ENCODE measurements at regions not wholly inside any gene's neighbourhood (a gene's known extent, or its start where the extent isn't known, plus 50 kb on each side); places are given as distances from the start of the nearest gene placed in this dataset.

DNA sequence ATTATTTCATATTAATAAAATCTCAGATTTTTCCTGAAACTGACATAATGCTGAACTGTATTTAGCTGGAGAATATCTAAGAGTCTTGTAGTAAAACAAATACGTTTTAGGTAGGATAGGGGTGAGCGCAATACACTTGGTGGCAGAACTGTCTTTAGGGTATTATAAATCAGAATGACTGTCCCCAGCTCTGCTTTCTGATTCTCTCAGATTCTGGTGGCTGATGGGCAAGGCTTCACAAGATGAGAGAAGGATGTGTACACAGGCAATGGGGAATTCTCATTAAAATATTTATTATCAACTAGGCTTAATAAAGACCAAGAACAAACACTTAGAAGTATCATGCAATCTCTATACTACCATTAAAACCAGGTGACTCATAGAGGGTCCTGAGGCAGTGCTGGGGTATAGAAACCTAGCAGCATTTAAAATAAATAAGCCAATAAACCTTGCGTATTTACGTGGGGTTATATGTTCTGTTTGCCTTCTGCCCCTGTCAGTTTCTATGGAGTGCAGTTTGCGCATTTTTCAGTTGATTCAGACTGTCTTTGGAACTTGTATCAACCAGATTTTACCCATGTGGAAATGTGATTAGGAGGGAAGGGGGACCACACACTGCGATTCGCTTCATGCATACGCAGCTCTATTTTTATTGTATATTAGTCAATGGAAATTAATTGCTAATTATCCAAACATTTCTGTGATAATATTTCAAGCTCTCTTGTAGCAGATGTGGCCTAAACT, 1150.7 kb upstream of the WWC1 start:
- no peak for DNase-seq (ENCODE audit: low spot score)

DNA sequence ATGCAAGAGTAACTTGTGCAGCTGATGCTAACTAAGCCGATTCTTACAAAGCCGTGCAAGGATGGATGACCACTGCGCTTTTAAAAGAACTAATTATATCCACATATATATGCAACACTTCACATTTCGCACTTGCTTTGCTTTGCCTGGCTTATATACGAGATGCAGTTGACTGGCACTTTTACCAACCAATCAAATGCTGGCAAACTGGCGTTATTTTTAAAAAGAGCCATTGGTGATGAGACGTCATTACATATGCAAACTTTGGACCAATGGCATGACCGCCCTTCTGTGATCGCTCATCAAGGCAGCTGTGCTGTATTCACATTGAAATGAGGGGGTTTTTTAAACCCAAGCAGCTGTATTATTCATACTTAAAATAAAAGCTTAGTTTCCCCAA, 1147.7 kb upstream of the WWC1 start:
- DNase-seq (ENCODE audit: low spot score) = no peak

DNA sequence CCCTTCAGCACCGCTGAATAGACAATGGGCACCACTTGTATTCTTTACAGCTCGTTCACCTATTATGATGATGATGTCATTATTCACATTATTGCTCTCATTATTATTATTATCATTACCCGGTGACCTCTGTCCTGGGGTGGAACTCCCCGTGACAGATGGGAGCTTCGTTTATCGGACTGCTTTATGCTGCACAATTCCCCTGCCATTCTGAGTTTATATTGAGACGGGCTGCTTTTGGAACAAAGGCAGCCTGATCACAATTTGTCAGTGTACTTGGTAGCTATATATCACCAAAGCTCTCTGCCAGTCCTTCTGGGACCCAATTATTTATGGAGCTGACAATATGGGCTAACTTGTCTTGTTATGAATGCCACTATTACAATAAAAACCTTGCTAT, 1145.6 kb upstream of the WWC1 start:
- DNase-seq (ENCODE audit: low spot score) = no peak

DNA sequence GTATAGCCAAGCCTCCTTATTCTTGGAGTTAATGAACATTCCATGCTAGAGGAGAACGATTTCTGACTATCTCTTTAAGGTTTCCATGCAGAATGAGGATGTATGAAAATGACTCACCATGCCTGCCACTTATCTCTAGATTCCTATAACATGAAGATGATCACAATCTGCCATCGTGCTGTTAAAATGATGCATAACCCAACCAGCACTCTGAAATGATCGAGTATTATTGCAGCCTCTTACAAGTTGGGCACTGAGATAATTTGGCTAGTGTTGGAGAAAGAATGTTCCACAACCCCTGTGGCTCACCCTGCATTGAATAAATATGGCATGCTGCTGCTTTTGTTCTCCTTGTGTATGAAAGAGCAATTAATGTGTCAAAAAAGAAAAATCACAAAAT, 1143.6 kb upstream of the WWC1 start:
- DNase-seq (ENCODE audit: low spot score) = no peak

DNA sequence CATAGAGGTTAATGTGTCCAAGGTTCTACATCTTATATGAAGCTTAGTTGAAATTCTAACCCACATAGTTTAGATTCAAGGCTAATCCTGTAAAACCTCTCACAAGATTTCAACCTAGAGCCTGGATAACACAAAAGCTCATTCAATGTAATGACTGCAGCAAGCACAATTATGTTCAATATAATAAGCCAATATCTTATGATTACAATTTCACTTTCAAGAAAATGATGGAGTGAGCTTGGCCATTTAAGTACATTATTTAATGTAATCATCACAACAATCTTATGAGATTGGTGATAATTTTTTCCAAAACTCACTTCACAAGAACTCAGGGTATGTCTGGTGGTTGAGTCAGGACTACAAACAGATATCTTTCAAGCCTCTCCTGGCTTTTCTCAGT, 1140.8 kb upstream of the WWC1 start:
- DNase-seq (ENCODE audit: low spot score) = no peak

DNA sequence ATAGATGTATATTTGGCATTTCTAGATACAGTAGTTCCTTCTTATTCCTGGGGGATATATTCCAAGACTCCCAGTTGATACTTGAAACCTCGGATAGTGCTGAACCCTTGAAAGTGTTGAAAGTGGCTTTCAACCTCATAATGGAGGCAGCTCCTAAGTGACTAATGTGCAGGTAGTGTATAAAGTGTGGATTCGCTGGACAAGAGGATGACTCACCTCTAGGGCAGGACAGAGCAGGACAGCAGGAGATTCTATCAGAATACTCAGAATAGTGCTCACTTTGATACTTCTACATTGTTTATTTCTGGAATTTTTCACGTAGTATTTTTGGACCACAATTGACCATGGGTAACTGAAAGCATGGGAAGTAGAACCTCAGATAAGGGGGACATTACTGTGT, 1138.9 kb upstream of the WWC1 start:
- DNase-seq (ENCODE audit: low spot score) = no peak

DNA sequence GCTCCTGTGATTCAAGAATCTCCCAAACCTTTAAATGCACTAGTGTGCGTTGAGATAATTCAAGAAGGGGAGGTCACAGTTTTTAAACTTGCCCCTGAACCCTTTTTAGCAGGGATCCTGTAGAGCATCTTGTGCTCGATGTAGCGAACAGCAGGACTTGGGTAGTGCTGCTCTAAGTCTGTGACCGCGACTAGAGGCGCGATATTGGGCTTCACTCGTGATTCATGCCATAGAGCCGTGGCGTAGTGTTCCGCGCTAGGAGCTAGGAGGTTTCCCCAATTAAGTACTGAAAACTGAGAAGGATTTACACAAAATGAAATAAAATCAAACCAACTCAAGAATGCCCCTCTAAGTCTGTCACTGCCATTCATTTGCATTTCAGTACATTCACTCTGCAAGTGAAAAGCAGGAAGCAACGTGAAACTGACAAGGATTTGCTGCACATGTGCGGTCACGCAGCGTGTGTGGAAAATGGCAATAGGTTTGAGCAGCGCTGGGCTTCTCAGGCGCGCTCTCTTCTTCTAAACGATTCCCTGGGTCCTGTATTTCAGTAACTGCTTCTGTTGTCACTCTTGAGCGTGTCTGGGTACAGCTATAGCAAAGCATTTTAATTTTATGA, 1135.9 kb upstream of the WWC1 start:
- DNase-seq (ENCODE audit: low spot score) = no peak

DNA sequence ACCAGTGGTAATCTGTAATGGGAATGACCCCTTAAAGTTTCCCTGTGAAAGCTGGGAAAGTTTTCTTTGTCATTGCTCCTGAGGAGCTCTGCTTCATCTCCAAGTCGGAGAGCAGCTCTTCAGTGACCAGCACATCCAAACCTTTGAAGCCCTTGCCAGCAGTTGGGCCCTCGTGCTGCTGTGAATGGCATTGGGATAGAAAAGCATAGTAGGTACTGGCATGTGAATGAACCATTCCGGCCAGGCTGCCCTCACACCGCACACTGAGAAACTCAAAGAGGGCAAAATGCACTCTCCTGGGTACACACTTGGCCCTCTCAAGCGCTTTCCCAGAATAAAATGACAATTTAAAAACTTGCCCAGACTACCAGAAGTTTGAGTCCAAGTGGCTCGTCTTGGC, 1135.0 kb upstream of the WWC1 start:
- DNase-seq (ENCODE audit: low spot score) = no peak

DNA sequence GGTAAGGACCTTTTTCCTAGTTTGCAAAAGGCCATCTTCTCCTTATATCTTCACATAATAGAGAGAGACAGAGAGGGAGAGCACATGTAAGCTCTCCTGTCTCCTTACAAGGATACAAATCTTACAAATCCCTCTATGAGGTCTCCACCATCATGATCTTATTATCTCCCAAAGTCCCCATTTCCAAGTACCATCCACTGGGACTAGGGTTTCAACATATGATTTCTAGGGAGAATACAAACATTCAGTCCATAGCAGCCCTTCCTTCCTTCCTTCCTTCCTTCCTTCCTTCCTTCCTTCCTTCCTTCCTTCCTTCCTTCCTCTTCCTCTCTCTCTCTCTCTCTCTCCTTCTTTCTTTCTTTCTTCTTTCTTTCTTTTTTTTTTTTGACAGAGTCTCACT, 1132.9 kb upstream of the WWC1 start:
- DNase-seq (ENCODE audit: low spot score) = no peak

DNA sequence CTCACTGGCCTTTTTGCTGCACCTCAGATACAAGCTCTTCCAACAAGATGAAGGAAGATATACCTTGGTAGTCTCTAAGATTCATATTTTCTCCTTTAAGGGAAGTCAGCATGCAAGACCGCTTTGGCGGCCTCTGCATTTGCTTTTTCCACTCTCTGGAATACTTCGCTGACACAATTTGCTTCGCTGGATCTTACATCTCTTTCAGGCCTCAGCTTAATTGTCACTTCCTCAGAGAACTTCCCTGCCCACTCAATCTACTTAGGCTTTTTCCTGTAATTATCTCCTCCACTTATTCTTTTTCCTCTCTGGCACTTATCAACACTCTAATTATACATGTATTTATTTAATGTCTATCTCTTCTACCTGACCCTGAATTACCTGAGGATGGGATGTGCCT, 1131.1 kb upstream of the WWC1 start:
- no peak for DNase-seq (ENCODE audit: low spot score)

DNA sequence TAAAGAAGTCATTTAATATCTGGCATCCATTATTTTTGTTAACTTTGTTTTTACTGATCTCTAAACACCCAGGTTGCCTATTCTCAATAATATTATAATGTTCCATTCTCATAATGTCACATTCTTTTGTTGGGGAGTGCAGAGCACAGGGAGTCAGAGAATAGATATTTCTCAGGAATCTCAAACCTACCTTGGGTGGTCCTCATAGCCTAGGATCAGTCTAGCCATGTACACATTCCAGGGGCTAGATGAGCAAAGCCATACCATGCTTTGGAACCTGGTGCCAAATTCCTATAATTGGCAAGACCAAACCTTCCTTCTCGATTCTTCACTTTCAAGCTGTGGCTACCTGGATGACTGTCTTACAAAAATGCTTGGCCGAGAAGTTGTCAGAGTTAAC, 1124.7 kb upstream of the WWC1 start:
- DNase-seq (ENCODE audit: low spot score) = no peak

DNA sequence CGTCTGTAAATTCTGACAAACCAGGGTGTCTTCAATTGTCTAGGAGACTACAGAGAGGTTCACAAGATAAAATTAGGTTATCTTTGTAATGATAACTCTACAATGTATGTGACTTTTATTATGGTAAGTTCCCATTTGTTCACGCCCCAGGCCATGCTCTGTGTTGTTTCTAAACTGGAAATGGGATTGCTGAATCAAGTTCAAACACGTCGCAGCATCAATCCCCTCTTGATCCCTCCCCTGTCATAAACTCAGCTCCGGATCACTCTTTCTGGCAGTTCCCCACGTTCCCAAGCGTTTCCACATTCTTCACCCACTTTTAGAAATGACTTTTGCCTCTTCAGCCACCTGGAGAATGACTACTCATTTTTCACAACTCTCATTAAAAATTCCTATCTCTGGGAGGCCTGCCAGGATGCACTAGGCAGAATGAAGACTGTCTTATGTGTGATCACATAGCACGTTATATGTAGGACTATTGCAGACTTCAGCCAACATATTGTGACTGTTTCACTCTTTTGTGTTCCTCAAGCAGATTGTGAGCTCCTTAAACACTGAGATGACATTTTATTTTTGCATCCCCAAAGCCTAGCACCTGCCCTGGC, 1124.2 kb upstream of the WWC1 start:
- peak; percentile 2 for DNase-seq (ENCODE audit: low spot score)

DNA sequence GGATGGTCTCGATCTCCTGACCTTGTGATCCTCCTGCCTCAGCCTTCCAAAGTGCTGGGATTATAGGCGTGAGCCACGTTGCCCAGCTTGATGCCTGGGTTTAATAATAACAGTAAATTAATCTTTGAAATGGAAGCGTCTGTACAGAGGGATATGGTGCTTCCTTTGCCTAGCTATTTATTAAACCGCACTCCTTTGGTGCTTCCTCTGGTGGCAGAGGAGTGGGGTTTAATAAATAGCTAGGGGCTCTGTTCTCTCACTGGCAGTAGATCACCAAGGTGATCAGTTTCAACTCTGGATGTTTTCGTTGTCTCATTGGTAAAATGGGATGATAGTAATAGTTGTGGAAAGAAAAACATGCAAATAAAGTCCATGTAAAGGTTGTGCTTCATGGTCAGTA, 1122.5 kb upstream of the WWC1 start:
- DNase-seq (ENCODE audit: low spot score) = no peak

DNA sequence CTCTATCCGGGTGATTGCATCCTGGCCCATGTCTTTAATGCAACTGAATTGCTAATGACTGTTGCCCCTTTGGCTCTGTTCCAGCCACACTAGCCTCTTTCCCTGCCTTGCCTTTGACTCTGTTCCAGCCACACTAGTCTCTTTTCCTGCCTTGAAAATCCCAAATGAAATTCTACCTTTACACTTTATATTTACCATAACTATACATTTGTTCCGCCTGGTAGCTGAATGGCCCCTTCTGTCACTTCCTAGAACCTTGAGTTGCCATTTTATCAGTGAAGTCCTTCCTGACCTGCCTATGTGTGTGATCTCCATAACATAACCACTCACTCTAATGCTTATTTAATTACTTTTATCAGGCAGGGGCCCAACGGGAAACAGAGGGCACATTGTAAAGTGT, 1120.4 kb upstream of the WWC1 start:
- no peak for DNase-seq (ENCODE audit: low spot score)

DNA sequence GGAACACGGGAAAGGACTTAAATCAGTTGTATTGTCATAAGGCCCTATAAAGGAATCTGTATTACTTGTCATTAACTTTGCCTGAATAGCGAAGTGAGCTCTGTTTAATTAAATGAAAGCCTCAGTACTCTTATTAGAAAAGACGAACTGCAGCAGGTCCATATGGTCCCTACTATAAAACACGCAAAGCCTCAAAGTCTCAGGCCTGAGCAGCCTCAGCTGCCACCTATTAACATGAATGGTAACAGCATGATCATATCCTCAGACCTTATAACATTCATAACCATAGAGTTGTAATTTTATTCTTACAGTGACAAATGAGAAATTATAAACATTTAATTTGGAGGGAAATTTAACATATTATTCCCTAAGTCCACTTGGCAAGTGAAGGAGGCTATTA, 1113.7 kb upstream of the WWC1 start:
- DNase-seq (ENCODE audit: low spot score) = no peak

DNA sequence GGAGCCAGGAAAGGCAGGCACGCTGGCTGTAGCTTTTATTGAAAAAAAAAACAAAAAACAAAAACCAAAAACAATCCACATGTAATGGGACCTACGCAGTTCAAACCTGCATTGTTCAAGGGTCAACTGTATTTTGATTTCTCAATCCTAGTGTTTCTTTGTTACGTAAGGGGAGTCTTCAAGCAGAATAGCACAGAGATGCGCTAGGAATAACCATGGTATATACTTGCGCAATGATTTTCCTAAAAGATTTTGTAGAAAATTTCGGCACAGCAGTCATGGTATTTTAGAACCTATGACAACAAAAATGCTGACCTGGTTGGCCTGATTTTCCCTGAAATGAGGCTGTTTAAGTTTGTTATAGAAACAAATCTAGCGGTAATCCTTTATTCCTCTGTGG, 1110.5 kb upstream of the WWC1 start:
- DNase-seq (ENCODE audit: low spot score) = no peak

DNA sequence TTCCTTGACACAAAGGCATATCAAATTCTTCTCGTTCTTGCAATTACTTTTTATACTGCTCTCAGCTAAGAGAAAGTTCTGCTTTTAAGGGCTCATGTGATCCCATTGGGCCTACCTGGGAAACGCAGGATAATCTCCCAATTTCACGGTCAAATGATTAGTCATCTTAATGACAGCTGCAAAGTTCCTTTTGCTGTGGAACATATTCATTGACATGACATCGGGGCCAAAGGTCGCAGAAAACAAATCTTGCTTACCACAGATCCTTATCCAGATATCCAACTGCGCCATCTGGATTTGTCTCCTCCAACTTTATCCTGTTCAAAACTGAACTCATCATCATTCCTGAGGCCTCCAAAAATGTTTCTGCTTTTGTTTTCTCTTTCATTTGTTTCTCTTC, 1085.6 kb upstream of the WWC1 start:
- no peak for DNase-seq (ENCODE audit: low spot score)

DNA sequence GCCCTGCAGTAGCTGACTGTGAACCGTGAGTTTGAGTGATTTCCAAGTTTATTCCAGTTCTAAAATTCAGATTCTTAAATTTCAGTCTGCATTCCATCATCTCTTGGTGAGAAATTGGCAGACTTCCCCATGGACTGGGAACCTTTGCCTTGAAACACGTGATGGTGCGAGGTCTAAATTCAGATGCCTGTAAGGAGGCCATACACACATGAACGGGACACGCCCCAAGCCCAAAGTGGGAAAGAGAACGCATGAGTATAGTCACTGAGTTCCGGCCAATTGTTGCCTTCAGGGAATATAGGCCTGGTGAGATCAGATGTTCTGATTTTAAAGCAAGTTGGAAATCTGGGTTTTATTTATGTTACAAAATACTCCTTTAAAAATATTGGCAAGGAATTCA, 1084.4 kb upstream of the WWC1 start:
- DNase-seq (ENCODE audit: low spot score) = no peak

DNA sequence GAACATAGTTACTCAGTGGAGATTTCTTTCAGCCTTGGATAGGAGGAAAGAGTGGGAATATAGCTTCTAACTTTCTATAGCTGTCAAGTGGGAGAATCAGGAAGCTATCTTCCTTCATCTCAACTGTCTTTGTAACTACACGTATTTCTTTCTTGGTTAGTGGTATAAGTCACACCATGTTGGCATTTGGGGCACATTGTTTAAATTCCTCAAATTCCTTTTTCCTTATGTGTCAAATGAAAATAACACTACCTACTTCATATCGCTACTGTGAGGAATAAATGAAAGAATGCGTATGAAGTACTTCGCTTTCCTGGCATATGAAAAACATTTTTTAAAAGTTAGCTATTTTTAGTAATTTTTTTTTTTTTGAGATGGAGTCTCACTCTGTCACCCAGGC, 1082.5 kb upstream of the WWC1 start:
- no peak for DNase-seq (ENCODE audit: low spot score)

DNA sequence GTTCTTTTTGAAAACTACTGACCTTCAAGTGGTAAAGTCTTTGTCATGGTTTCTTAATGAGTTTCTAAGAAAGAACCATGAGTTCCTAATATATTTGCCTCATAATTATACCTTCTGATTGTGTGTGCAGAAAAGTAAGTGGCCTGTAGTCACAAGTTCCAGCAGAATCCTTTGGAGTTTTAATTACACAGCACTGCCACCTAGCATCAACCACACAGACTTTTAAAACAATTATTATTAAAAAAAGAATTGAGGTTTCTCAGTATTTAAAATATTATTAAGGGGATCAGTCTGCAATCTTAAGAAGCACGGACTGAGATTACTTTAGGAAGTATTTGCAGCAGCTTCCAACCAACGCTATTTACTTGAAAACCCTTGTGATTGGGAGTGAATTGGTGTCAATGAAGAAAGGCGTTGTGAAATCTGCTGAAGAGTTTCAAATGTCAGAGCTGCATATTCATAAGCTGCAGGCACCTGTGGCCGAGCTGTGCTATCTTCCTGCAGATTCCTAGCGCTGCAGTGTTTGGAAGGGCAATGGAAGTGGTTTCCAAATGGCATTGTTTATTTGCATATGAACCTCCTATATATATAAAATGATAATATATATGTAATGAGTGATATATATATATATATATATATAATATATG, 1074.2 kb upstream of the WWC1 start:
- DNase-seq (ENCODE audit: low spot score) = no peak

DNA sequence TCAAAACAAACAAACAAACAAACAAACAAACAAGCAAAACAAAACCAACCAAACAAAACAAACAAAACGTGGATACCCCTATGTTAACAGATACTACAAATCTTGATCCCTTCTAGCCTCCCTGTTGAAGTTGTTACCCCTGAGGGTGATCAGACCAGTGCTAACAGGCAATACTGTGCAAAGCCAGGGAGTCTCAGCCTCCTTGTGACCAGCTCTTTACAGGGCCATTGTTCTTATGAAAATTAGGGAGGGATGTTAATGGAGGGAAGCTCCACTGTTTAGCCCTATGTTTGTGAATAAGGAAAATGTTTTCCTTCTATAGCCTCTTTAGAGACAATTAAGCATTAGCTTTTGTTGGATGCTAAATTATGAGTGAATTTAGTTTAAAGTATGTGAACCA, 1072.1 kb upstream of the WWC1 start:
- DNase-seq (ENCODE audit: low spot score) = no peak

DNA sequence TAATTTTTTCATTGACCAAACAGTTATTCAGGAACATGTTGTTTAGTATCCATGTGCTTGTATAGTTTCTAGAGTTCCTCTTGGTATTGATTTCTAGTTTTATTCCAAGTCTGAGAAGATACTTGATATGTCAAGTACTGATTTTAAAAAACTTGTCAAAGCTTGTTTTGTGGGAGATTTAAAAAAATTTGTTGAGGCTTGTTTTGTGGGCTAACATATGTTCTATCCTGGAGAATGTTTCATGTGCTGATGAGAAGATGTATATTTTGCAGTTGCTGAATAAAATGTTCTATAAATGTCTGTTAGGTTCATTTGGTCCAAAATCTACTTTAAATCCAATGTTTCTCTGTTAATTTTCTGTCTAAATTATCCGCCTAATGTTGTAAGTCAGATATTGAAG, 1065.1 kb upstream of the WWC1 start:
- DNase-seq (ENCODE audit: low spot score) = no peak

DNA sequence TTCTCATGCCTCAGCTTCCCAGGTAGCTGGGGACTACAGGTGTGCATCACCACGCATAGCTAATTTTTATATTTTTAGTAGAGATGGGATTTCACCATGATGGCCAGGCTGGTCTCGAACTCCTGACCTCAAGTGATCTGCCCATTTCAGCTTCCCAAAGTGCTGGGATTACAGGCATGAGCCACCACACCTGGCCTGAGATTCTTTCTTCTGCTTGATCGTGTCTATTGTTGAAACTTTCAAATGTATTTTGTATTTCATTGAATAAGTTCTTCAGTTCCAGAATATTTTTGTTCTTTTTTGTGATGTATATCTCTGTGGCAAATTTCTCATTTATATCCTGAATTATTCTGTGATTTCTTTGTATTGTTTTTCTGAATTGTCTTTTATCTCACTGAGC, 1063.3 kb upstream of the WWC1 start:
- DNase-seq (ENCODE audit: low spot score) = no peak
